Activated CD4-positive, alpha-beta T cell treated with anti-CD3 and anti-CD28 coated beads for 4 hours (primary cell): ENCODE measurements at regions not wholly inside any gene's neighbourhood (a gene's known extent, or its start where the extent isn't known, plus 50 kb on each side); places are given as distances from the start of the nearest gene placed in this dataset.
"Not testable (repeated sequence)": the region's sequence is repeated elsewhere in the genome, so short reads cannot be mapped to it uniquely, and the experiment has no call there.

Source experiments
- DNase-seq, 2 donors: peaks; one replicate each; pipeline ENCODE4 v3.0.0-alpha.2; 2020

- no peak for DNase-seq
Observed at GRCh38 chr12:73221398-73221797, 949.2 kb downstream of the TRHDE start.

- no peak for DNase-seq
Observed at GRCh38 chr12:73221836-73222235, 949.7 kb downstream of the TRHDE start.

GRCh38 chr12:73225371-73225937, 953.3 kb downstream of the TRHDE start:
- DNase-seq: no peak

- DNase-seq: no peak
Observed at GRCh38 chr12:73225941-73226340, 953.8 kb downstream of the TRHDE start.

- no peak for DNase-seq
Observed at GRCh38 chr12:73226593-73226992, 954.4 kb downstream of the TRHDE start.

GRCh38 chr12:73228828-73229227, 956.7 kb downstream of the TRHDE start:
- DNase-seq: not testable (repeated sequence)

- DNase-seq: no peak
Observed at GRCh38 chr12:73235387-73235786, 963.2 kb downstream of the TRHDE start.

- no peak for DNase-seq
Observed at GRCh38 chr12:73240110-73240509, 967.9 kb downstream of the TRHDE start.

- no peak for DNase-seq
Observed at GRCh38 chr12:73262788-73263381, 990.7 kb downstream of the TRHDE start.

- DNase-seq: no peak
Observed at GRCh38 chr12:73266206-73266605, 994.0 kb downstream of the TRHDE start.

GRCh38 chr12:73274976-73275375, 1002.8 kb downstream of the TRHDE start:
- DNase-seq: no peak

GRCh38 chr12:73277971-73278370, 1005.8 kb downstream of the TRHDE start:
- DNase-seq: no peak

- DNase-seq: no peak
Observed at GRCh38 chr12:73301530-73301929, 1029.4 kb downstream of the TRHDE start.

GRCh38 chr12:73307260-73307659, 1035.1 kb downstream of the TRHDE start:
- DNase-seq: no peak

- DNase-seq: no peak
Observed at GRCh38 chr12:73308079-73308478, 1035.9 kb downstream of the TRHDE start.

- no peak for DNase-seq
Observed at GRCh38 chr12:73308747-73309146, 1036.6 kb downstream of the TRHDE start.

- no peak for DNase-seq
Observed at GRCh38 chr12:73321319-73321718, 1049.1 kb downstream of the TRHDE start.

- DNase-seq: no peak
Observed at GRCh38 chr12:73321776-73322175, 1049.6 kb downstream of the TRHDE start.

- no peak for DNase-seq
Observed at GRCh38 chr12:73330584-73331351, 1058.6 kb downstream of the TRHDE start.

- DNase-seq: no peak
Observed at GRCh38 chr12:73341559-73342247, 1069.5 kb downstream of the TRHDE start.

- DNase-seq: no peak
Observed at GRCh38 chr12:73342733-73343132, 1070.6 kb downstream of the TRHDE start.

GRCh38 chr12:73352826-73353225, 1080.7 kb downstream of the TRHDE start:
- no peak for DNase-seq

- DNase-seq: no peak
Observed at GRCh38 chr12:73361156-73361863, 1089.1 kb downstream of the TRHDE start.
